ENCODE measurements at regions not wholly inside any gene's neighbourhood (a gene's known extent, or its start where the extent isn't known, plus 50 kb on each side); places are given as distances from the start of the nearest gene placed in this dataset.

DNA sequence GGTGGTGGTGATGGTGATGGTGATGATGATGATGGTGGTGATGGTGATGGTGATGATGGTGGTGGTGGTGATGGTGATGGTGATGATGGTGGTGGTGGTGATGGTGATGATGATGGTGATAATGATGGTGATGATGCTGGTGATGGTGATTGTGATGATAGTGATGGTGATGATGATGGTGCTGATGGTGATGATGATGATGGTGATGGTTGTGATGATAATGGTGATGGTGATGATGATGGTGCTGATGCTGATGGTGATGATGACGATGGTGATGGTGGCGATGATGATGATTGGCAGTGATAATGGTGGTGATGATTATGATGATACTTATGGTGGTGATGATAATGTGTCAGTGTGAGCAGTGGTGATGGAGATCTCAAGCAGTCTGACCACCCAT is 90.8 kb upstream of the FOXF1 start:
- TF ChIP-seq SP1 (IDR thresholded peaks at IDR 0.05) (no peak), BHLHE40 (IDR thresholded peaks at IDR 0.05; ENCODE audit: borderline replicate concordance) (no peak), ZNF384 (IDR thresholded peaks at IDR 0.05) (no peak), FOXK2 (IDR thresholded peaks at IDR 0.05) (no peak), ELF4 (IDR thresholded peaks at IDR 0.05) (no peak), L3MBTL2 (conservative IDR thresholded peaks at IDR 0.05) (no peak)
